Tibial nerve (tissue), 3 donors: ENCODE measurements at regions not wholly inside any gene's neighbourhood (a gene's known extent, or its start where the extent isn't known, plus 50 kb on each side); places are given as distances from the start of the nearest gene placed in this dataset.

ENCODE experiments used
- CTCF ChIP-seq, 5 experiments: fragments of 200-600 bp in 3 of 5; fragments of 450-650 bp in 2 of 5; sonication (generic) in 3 of 5; IDR thresholded peaks; one replicate each; pipeline ENCODE4 v1.5.1; 2016 to 2019; ENCODE audit warnings: antibody characterized with exemption in 5 of 5, mild to moderate bottlenecking in 3 of 5, moderate library complexity in 2 of 5
- POLR2A ChIP-seq, 2 donors: fragments of 450-650 bp; IDR thresholded peaks; one replicate each; pipeline ENCODE4 v1.6.1; 2017; ENCODE audit warnings: antibody characterized with exemption in 2 of 2, mild to moderate bottlenecking in 2 of 2, moderate library complexity in 2 of 2

- TF ChIP-seq CTCF (IDR thresholded peaks at IDR 0.05) (no peak), POLR2A (IDR thresholded peaks at IDR 0.05) (no peak)
These were observed 214.8 kb downstream of the TXNL1 start for GRCh38 chr18:56423626-56424025.
